ENCODE measurements at regions not wholly inside any gene's neighbourhood (a gene's known extent, or its start where the extent isn't known, plus 50 kb on each side); places are given as distances from the start of the nearest gene placed in this dataset.

DNA sequence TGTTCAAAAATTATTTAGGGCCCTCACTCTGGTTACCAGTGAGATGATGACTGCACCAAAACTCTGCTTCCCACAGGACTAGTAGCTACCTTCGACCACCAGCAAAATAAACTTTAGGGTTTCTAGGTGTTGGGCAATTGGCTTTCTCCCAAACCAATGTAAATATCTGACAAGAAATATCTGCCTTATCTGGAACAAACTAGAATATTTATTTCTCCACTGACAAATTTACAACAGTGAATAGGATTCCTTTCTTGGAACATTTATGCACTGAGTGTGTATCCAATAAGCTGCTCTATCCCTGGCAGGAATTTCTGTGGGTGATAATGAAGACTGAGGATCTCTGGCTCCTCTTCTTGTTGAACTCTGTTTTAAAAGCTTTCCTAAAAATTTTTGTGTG, 148.6 kb downstream of the SLC6A15 start:
- Histone ChIP-seq H3K4me1 (ENCODE audit: control insufficient read depth, extremely low read depth, insufficient read depth, low read length) (no peaks in the 10 kb centered on the region), H3K27ac (ENCODE audit: control insufficient read depth, insufficient read depth, low read length) (no peak overlapping the region), H3K79me2 (ENCODE audit: control insufficient read depth, insufficient read depth, low read length) (no peaks in the 10 kb centered on the region), H3K27me3 (ENCODE audit: control insufficient read depth, extremely low read depth, insufficient read depth, low read length) (no peaks in the 10 kb centered on the region), H3K4me3 (ENCODE audit: control insufficient read depth in 2 of 3, extremely low read depth in 1 of 3, insufficient read depth in 2 of 3, low read depth in 1 of 3, low read length in 3 of 3) (no peak overlapping the region), H4K20me1 (ENCODE audit: control insufficient read depth, extremely low read depth, insufficient read depth, low read length) (no peaks in the 10 kb centered on the region), H3K36me3 (ENCODE audit: control insufficient read depth in 2 of 2, extremely low read depth in 1 of 2, insufficient read depth in 2 of 2, low read length in 2 of 2) (no peaks in the 10 kb centered on the region), H3K9me1 (ENCODE audit: control insufficient read depth, extremely low read depth, insufficient read depth, low read length) (no peaks in the 10 kb centered on the region), H3K9ac (ENCODE audit: control insufficient read depth, extremely low read depth, insufficient read depth, low read length) (no peak overlapping the region), H2AFZ (ENCODE audit: control insufficient read depth, low read length) (no peak overlapping the region), H3K4me2 (ENCODE audit: control insufficient read depth, extremely low read depth, insufficient read depth, low read depth, low read length) (no peak overlapping the region), H3K9me3 (ENCODE audit: control insufficient read depth, low read depth, low read length) (no peaks in the 10 kb centered on the region)
- DNase-seq (ENCODE audit: low read depth, low spot score) (no peak), FAIRE-seq (no peak)
- TF ChIP-seq CTCF (optimal IDR thresholded peaks at IDR 0.05 in 1 of 3, IDR thresholded peaks at IDR 0.05 in 1 of 3, conservative IDR thresholded peaks at IDR 0.05 in 1 of 3; ENCODE audit: extremely low read depth in 1 of 3, insufficient read depth in 2 of 3, low read length in 3 of 3) (no peak), EZH2 (IDR thresholded peaks at IDR 0.05; ENCODE audit: low read length) (no peak)
- dilution Hi-C loops (cut with MboI; ENCODE audit: extremely low pct_ligation_motif_present, low sequenced_read_pairs): no loop called here

GRCh38 chr12:84763107-84763506, 149.5 kb downstream of the SLC6A15 start:
- H3K4me1 ChIP-seq (ENCODE audit: control insufficient read depth, extremely low read depth, insufficient read depth, low read length): no peaks in the 10 kb centered on the region
- H3K4me2 ChIP-seq (ENCODE audit: control insufficient read depth, extremely low read depth, insufficient read depth, low read depth, low read length): no peak overlapping the region
- no peaks in the 10 kb centered on the region for H3K36me3 ChIP-seq (ENCODE audit: control insufficient read depth in 2 of 2, extremely low read depth in 1 of 2, insufficient read depth in 2 of 2, low read length in 2 of 2)
- no peak overlapping the region for H3K9ac ChIP-seq (ENCODE audit: control insufficient read depth, extremely low read depth, insufficient read depth, low read length)
- dilution Hi-C loops (cut with MboI; ENCODE audit: extremely low pct_ligation_motif_present, low sequenced_read_pairs): no loop called here
- no peak overlapping the region for H2AFZ ChIP-seq (ENCODE audit: control insufficient read depth, low read length)
- H4K20me1 ChIP-seq (ENCODE audit: control insufficient read depth, extremely low read depth, insufficient read depth, low read length): no peaks in the 10 kb centered on the region
- H3K27ac ChIP-seq (ENCODE audit: control insufficient read depth, insufficient read depth, low read length): no peak overlapping the region
- H3K4me3 ChIP-seq (ENCODE audit: control insufficient read depth in 2 of 3, extremely low read depth in 1 of 3, insufficient read depth in 2 of 3, low read depth in 1 of 3, low read length in 3 of 3): no peak overlapping the region
- TF ChIP-seq EZH2 (IDR thresholded peaks at IDR 0.05; ENCODE audit: low read length) (no peak), CTCF (optimal IDR thresholded peaks at IDR 0.05 in 1 of 3, IDR thresholded peaks at IDR 0.05 in 1 of 3, conservative IDR thresholded peaks at IDR 0.05 in 1 of 3; ENCODE audit: extremely low read depth in 1 of 3, insufficient read depth in 2 of 3, low read length in 3 of 3) (no peak)
- DNase-seq (ENCODE audit: low read depth, low spot score) (no peak), FAIRE-seq (peak; percentile 20)
- H3K9me3 ChIP-seq (ENCODE audit: control insufficient read depth, low read depth, low read length): no peaks in the 10 kb centered on the region
- no peaks in the 10 kb centered on the region for H3K9me1 ChIP-seq (ENCODE audit: control insufficient read depth, extremely low read depth, insufficient read depth, low read length)
- no peaks in the 10 kb centered on the region for H3K79me2 ChIP-seq (ENCODE audit: control insufficient read depth, insufficient read depth, low read length)
- no peaks in the 10 kb centered on the region for H3K27me3 ChIP-seq (ENCODE audit: control insufficient read depth, extremely low read depth, insufficient read depth, low read length)

Data from keratinocyte (primary cell).